Superior temporal gyrus (tissue), 1 donor: ENCODE measurements at regions not wholly inside any gene's neighbourhood (a gene's known extent, or its start where the extent isn't known, plus 50 kb on each side); places are given as distances from the start of the nearest gene placed in this dataset.

Source experiments
- DNase-seq: peaks from one replicate; pipeline ENCODE4 v3.0.0-alpha.2; 2016; ENCODE audit errors: extremely low spot score

DNA sequence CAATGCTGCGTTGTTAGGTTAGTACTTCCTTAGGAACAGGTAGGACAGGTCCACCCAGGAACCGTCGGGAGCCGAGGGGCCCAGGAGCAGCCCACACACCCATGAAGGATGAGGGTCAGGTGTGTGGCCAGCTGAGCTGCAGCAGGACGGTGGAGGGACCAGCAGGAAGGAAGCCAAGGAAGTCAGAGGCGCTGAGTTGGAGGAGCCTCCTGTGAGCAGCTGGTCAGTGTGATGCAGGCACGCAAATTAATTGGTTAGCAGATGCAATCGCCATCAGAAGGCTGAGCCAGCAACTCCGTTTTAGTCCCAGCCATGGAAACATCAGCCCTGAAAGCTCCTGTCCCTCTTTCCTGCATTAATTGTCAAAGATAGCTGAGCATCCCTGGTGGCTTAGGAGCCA lies 114.9 kb upstream of the SOX1 start:
- DNase-seq, result no peak

GRCh38 chr13:111952814-111953213 lies 114.1 kb upstream of the SOX1 start:
- no peak for DNase-seq

DNA sequence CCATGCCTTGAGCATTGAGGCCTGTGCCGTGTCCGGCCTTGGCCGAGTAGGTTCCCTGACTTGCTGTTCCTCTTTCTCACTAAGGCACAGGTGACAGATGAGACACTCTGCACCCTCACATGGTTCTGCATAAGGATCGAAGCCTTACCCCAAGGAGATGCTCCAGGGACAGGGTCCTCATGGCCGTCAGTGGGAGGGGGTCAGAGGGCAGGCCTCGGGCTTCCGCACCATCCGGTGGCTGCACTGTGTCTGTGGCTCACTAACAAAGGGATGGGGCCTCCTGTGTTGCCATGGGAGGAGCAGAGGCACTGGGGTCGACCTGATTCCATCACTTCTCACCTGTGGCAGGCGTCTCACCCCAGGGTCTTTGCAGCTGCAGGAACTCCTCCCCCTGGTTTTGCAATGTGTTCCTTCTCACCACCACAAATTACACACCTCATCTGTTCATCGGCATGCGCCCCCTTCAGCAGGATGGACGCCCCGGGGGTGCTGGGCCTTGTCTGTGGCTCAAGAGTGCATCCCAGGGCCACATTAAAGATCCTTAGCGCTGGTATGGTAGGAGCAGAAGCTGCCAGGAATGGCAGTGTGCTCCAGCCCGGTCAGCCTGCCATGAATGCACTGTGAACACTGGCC lies 113.3 kb upstream of the SOX1 start:
- no peak for DNase-seq

- DNase-seq, result no peak
These were observed 112.1 kb upstream of the SOX1 start for GRCh38 chr13:111954661-111955411.

DNA sequence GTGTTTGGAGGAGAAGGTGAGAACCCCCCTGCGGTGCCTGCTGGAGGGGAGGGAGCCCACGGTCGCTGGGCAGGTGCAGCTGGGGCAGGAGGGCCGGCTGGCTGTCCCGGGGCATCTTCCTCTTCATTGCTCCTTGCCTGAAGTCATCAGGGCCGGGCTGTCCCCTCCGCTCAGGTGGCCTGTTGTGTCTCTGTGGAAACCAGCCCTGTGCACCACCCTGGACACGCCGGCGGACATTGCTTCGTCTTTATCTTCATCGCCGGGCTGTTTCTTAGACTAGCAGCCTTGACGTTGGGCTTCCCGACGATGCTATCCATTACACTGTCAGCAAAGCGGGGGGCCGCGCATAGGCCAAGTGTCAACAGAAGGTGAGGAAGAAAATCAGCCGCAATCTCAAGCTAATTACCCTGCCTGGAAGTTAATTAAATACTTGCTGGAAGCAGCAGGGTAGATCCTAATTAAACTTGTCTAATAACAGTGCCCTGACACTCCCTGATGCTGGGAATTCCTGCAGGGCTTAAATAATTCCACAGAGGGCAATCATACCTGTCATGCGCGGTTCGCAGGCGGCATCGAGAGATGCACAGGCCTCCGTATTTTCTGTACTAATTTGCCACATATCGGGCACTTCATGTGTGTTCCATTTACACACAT lies 111.4 kb upstream of the SOX1 start:
- DNase-seq, result no peak

DNA sequence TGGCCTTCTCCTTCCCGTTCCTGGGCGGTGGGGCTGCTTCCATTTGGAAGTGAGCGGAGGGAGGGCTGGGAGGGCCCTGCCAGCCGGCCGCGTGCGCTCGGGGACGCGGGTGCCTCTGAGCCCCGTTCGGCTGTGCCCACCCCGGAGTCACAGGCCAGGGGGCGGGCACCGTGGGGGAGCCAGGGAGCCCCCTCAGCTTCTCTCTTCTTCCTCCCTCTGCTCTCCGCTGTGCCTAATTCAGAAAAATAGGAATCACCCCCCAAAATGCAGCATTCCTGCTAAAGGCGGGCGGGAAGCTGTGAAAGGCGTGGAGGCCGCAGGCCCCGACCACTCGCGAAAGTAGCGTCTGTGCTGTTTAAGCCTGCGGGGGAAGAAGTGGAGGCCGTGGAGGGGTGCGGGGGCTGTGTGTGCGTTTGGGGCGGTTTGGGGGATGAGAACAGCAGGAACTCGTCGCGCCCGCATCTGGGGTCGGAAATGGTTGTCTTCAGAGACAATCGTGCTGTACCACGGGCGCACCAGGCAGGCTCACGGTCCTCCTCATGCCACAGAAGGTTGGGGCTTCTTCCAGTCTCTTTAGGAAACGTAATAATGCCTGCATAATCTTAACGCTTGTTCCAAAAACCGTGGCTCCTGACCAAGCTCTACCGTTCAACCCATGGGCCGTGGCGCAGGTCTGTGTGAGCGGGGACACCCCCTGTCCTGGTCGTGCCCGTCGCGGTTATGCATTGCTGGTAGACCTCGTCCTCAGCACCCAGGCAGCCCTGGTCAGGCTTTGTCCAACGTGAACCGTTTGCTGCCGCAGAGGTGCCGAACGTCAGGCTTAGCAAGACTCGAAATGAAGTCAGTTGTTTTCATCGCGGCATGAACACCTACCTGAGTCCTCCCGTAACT lies 110.4 kb upstream of the SOX1 start:
- DNase-seq, result no peak

GRCh38 chr13:111957913-111958450 lies 109.0 kb upstream of the SOX1 start:
- DNase-seq, result no peak

GRCh38 chr13:111958612-111959395 lies 108.1 kb upstream of the SOX1 start:
- no peak for DNase-seq

GRCh38 chr13:111960152-111960772 lies 106.7 kb upstream of the SOX1 start:
- no peak for DNase-seq

DNA sequence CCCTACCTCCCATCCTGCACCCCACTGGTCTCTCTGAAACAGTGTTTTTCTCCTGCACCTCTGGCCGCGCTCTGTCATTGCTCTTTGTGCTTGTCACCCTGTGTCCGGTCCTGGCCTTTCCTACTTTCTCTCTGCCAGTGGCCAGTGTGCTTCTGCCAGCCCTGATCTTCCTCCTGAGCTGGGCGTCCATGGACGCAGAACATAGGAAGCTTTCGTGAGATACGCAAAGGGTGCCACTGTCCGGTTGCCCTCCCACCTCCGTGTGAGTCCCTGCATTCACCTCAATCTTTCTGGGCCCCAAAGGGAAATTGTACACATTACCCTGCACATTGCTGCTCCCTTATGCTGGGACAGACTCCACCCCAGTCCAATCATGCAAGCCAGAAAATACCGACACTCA lies 105.7 kb upstream of the SOX1 start:
- no peak for DNase-seq

DNA sequence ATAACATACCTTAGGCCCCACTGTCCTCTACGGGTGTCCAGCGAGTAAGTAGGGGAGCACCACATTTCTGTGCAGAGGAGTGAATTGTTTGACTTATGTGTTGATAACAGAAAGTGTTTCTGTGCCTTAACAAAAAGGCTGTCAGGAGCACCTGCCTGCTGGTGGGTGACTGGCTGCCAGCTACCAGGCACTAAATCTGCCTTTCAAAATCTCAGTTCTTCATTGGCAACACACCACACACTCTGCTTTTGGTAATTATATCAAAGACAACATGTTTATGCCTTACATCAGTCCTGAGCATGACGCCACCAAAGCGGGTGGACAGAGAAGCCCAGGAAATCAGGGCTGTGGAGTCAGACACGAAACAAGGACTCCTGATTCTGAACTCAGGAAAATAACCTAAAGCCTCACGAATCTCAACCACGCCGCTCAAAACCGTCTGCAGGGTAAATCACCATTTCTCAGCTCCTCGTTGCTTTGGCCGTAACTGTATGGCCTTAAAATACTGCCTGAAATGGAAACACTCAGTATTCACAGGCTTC lies 105.2 kb upstream of the SOX1 start:
- no peak for DNase-seq

- DNase-seq, result no peak
These were observed 104.5 kb upstream of the SOX1 start for GRCh38 chr13:111962431-111962891.

DNA sequence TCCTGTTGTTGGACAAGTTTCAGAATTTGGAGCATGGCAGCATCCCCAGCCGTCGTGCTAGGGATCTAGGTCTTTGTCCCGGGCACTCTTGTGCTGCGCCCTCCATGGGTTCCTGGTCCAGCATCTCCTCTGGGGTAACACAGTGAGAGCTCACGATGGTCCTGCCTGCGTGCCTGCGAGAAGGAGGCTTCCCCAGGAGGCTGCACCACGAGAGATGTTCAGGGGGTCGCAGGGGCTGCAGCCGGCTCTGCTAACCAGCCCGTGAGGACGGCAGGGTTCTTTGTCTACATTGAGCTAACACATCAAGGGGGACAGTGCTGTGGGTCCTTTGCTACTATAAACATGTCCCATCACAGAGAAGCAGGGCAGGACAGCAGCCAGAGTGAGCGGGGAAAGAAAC lies 103.9 kb upstream of the SOX1 start:
- no peak for DNase-seq

GRCh38 chr13:111964411-111965035 lies 102.4 kb upstream of the SOX1 start:
- DNase-seq, result no peak

- DNase-seq, result no peak
These were observed 101.3 kb upstream of the SOX1 start for GRCh38 chr13:111965466-111966214.

DNA sequence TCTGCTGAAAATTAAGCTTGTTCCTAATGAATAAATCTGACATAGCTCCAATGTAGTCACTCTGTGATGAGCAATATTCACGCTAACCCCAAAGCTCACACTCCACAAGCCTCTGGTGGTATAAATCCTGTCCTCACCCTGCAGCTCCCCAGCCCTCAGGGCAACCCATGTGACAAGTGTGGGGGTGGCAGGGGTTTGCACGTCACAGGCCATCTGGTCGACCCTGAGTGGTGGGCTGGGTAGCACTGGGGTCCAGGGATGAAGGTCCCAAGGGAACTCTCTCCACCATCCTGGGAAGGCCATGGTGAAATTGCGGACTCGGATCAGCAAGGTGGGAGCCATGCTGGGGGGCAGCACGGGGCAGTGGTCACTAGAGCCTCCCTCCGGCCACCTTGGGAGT lies 100.0 kb upstream of the SOX1 start:
- no peak for DNase-seq

- peak; percentile 88 for DNase-seq
These were observed 99.3 kb upstream of the SOX1 start for GRCh38 chr13:111967572-111968201.

DNA sequence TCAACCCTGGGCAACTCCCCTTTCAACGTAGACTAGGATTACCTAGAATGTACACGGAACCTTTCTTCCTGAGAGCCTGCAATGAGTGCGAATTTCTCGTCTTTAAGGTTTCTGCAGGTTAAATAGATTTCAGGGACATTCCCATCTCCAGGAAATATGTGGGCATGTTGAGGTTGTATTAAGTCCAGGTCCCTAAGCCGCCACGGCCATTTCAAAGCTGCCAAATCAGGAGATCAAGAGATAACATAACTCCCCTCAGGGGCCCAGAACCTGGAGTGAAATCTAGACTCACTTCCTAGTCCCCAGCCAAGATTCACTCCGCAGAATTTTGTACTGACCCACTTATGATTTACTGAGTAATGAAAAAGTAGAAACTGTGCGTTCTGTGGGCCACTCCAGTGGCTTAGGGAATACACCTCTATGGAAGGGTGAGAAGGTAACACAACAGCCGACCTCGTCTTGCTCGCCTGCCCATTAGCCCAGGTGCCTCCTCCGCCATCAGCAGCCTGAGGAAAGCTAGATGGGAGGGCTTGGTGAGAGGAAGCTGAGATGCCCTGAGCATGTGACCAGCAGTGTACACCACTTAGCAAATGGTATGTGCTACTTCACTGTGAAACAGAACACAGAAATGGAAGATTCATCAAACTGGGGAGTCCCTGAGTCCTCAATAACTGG lies 98.5 kb upstream of the SOX1 start:
- DNase-seq, result no peak
